ENCODE measurements at regions not wholly inside any gene's neighbourhood (a gene's known extent, or its start where the extent isn't known, plus 50 kb on each side); places are given as distances from the start of the nearest gene placed in this dataset.

DNA sequence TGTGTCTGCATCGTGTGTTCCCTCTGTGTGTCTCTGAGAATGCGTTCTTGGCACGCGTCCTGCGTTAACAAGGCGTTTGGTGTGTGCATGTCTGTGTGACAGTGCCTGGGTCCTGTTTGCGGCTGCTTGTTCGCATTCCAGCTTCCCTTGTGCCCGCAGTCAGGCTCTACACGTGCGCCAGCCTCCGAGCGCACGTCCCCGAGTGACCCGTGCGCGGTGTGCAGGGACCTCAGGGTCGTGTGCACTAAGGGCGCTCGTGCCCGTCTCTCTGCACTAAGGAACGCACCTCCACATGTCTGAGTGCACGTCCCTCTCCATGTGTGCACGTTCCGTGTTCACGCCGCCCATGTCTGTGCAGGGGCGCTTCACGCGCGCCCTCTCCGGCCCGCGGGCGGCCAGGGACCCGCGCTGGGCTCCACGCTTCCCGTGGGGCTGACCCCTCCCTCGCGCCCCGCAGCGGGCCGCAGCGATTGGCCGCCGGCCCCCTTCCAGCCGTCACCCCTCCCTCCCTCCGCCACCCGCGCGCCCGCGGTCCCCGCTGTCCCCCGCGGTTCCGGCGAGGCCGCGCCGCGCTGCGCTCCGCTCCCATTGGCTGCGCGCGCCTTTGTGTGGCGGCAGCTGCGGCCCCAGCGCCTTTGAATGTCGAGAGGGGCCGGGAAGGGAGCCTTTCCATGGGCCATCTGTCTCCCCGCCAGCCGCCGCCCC is 229.4 kb downstream of the HAUS1 start:
- TF ChIP-seq TAF1 (IDR thresholded peaks at IDR 0.05; ENCODE audit: borderline replicate concordance, insufficient read depth, low read length) (no peak), SIN3A (IDR thresholded peaks at IDR 0.05; ENCODE audit: borderline replicate concordance, insufficient read depth, low read length) (no peak), FOXP2 (optimal IDR thresholded peaks at IDR 0.05; ENCODE audit: borderline replicate concordance, extremely low read depth, extremely low read length, insufficient read depth) (no peak), POLR2AphosphoS5 (IDR thresholded peaks at IDR 0.05; ENCODE audit: low read depth, low read length) (no peak)
- TF ChIP-seq, protein P1, sequence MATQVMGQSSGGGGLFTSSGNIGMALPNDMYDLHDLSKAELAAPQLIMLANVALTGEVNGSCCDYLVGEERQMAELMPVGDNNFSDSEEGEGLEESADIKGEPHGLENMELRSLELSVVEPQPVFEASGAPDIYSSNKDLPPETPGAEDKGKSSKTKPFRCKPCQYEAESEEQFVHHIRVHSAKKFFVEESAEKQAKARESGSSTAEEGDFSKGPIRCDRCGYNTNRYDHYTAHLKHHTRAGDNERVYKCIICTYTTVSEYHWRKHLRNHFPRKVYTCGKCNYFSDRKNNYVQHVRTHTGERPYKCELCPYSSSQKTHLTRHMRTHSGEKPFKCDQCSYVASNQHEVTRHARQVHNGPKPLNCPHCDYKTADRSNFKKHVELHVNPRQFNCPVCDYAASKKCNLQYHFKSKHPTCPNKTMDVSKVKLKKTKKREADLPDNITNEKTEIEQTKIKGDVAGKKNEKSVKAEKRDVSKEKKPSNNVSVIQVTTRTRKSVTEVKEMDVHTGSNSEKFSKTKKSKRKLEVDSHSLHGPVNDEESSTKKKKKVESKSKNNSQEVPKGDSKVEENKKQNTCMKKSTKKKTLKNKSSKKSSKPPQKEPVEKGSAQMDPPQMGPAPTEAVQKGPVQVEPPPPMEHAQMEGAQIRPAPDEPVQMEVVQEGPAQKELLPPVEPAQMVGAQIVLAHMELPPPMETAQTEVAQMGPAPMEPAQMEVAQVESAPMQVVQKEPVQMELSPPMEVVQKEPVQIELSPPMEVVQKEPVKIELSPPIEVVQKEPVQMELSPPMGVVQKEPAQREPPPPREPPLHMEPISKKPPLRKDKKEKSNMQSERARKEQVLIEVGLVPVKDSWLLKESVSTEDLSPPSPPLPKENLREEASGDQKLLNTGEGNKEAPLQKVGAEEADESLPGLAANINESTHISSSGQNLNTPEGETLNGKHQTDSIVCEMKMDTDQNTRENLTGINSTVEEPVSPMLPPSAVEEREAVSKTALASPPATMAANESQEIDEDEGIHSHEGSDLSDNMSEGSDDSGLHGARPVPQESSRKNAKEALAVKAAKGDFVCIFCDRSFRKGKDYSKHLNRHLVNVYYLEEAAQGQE (IDR thresholded peaks at IDR 0.05; ENCODE audit: insufficient read depth in 1 of 2, low read depth in 2 of 2, low read length in 2 of 2): no peak

DNA sequence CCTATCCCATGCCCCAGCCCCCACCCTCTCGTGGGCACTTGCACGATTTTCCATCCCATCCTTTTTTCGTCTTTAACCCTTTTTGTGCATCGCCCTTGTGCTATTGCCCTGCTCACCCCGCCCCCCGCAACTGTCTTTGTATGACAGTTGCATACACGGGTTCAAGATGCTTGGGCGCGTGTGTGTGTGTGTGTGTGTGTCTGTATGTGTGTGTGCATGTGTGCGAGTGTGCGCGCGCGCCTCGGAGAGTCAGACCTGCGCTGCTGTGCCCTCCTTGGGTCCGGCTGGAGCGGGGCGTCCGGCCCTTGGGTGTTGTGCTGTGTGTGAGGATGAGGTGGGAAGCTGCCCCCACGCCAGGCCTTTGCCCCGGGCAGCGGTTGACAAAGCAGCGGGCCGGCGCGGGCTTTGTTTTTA is 230.7 kb downstream of the HAUS1 start:
- TF ChIP-seq TAF1 (IDR thresholded peaks at IDR 0.05; ENCODE audit: borderline replicate concordance, insufficient read depth, low read length): no peak
- TF ChIP-seq FOXP2 (optimal IDR thresholded peaks at IDR 0.05; ENCODE audit: borderline replicate concordance, extremely low read depth, extremely low read length, insufficient read depth): no peak
- TF ChIP-seq, protein P1 (IDR thresholded peaks at IDR 0.05; ENCODE audit: insufficient read depth in 1 of 2, low read depth in 2 of 2, low read length in 2 of 2): no peak
- no peak for TF ChIP-seq SIN3A (IDR thresholded peaks at IDR 0.05; ENCODE audit: borderline replicate concordance, insufficient read depth, low read length)
- TF ChIP-seq POLR2AphosphoS5 (IDR thresholded peaks at IDR 0.05; ENCODE audit: low read depth, low read length): no peak

DNA sequence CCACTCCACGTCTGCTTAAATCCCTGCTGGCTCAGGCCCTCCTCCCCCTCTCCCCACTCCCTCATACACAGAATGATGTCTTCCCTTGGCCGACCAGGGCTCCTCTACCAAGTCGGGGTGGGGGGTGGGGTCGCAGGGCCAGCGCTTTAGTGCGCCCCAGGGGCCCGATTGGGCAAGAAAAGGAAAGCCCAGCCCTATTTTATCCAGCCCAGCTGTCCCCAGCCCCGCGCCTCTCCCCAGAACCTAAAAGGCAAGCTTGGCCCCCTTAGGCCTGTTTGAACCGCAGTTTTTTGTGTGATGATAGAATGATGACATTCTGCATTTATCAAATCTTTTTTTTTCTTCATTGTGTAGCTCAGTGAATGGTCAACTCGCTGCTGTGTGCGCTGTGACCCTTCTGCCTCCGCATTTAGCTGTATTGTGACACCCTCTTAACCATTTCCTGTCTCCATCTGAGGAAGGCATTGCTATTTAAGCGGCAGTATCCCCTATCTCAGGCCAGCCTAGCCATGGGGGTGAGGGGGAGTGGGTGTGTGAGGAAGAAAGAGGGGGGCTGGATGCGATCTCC is 231.4 kb downstream of the HAUS1 start:
- TF ChIP-seq, protein P1 (IDR thresholded peaks at IDR 0.05; ENCODE audit: insufficient read depth in 1 of 2, low read depth in 2 of 2, low read length in 2 of 2): no peak

DNA sequence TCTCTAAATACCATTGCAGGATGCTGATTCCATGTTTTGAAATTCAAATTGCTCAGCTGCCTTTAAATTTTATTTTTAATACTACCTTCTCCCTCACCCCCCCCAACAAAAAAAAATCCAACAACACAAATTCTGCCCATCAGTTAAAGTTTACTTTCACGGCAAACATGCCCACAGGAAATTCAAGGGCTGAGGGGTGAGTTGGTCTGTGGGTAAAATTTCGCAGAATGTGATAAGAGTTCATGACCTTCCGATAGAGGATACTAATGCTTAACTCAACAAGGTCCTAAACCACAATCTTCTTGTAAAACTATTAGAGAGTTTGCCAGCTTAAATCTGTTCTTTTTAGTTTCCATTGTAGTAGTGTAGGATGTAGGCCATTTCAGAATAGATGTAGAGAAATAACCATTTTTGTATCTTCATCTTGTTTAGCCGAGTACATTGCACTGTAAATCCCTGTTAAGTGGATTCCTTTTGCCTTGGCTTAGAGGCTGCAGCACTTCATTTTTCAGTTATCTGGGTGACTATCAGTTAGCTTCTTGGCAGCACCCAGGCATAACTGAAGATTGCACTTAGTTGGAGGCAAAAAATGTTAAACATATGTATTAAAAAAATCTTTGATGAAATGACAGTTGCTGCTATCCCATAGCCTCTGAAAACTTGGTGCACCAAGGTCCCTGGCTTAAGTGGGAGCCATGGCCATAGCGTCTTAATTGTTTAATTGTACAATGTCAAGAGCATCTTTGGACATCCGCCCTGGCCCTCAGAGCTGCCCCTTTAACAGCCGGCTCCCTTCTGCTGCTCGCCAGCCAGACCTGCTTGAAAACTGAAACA is 232.3 kb downstream of the HAUS1 start:
- TF ChIP-seq, protein P1 (IDR thresholded peaks at IDR 0.05; ENCODE audit: insufficient read depth in 1 of 2, low read depth in 2 of 2, low read length in 2 of 2): no peak
- TF ChIP-seq FOXP2 (optimal IDR thresholded peaks at IDR 0.05; ENCODE audit: borderline replicate concordance, extremely low read depth, extremely low read length, insufficient read depth) (no peak), POLR2AphosphoS5 (IDR thresholded peaks at IDR 0.05; ENCODE audit: low read depth, low read length) (no peak), TAF1 (IDR thresholded peaks at IDR 0.05; ENCODE audit: borderline replicate concordance, insufficient read depth, low read length) (no peak), SIN3A (IDR thresholded peaks at IDR 0.05; ENCODE audit: borderline replicate concordance, insufficient read depth, low read length) (no peak)

Data from PFSK-1 (cell line).